HK-2 (cell line): ENCODE measurements at regions not wholly inside any gene's neighbourhood (a gene's known extent, or its start where the extent isn't known, plus 50 kb on each side); places are given as distances from the start of the nearest gene placed in this dataset.

Experiments used
- DNase-seq: peaks from one replicate; pipeline ENCODE4 v3.0.0-alpha.2; 2018; ENCODE audit not compliant: unreplicated experiment

DNA sequence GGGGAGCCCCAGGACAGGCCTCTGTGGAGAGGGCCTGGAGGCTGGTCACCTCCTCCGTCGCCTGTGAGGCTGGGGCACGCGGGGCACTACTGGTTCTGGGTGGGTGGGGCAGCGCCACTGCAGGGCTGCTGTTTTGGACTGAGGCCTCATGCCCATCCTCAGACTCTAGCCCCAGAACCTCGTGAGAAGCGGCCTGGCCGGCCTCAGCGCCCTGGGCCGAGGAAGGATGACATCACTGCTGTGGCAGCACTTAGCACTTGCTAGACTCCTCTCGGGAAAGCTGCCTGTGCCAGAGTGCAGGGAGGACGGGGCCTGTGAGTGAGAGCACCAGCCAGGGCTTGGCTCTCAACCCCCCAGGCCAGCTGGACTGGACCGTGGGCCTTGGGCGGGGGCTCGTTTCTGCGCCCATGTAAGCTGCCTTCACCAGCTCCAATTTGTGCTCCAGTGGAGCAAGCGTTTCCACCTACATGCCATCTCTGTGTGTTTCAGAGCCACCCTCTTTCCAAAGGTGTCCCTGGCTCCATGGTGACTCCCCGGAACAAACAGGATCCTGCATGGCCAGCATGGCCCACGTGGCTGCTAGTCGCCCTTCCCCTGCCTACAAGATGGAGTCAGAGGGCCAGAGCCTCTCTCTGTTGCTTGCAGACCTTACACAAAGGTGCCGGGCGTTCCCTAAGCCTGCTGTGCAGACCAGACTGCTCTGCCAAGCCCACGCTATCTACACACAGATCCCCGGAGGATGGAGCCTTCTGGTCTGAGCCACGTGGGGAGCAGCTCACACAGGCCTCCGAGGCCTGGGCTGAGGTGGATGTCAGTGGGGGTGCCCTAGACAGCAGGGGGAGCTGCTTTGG is 102.9 kb downstream of the CTTN start:
- DNase-seq = no peak

DNA sequence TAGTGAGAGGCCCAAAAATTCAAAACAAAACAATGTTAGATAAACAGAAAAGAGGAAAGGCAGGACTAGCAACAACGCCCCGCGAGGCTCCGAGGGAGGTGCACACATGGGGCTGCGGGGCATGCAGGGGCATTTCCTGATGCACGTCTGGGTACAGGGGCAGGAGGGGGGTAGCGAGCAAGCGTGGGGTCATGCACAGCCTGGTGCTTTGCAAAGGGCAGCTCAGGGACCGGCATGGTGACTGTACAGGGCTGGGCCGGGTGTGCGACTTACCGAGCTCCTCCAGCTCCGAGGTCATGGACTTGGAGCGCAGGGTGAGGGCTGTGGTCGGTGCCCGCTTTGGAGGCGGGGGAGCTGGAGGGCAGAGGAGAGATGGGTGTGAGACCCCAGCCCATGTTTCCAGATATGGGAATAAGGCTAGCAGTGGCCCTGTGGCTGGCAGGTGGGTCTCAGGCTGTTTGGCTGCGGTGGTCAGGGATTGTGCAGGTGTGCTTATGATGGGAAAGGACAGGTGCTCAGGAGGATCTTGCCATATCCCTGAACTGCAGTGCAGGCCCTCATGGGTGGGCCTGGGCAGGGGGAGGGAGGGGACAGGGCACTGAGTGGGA is 103.7 kb downstream of the CTTN start:
- no peak for DNase-seq

DNA sequence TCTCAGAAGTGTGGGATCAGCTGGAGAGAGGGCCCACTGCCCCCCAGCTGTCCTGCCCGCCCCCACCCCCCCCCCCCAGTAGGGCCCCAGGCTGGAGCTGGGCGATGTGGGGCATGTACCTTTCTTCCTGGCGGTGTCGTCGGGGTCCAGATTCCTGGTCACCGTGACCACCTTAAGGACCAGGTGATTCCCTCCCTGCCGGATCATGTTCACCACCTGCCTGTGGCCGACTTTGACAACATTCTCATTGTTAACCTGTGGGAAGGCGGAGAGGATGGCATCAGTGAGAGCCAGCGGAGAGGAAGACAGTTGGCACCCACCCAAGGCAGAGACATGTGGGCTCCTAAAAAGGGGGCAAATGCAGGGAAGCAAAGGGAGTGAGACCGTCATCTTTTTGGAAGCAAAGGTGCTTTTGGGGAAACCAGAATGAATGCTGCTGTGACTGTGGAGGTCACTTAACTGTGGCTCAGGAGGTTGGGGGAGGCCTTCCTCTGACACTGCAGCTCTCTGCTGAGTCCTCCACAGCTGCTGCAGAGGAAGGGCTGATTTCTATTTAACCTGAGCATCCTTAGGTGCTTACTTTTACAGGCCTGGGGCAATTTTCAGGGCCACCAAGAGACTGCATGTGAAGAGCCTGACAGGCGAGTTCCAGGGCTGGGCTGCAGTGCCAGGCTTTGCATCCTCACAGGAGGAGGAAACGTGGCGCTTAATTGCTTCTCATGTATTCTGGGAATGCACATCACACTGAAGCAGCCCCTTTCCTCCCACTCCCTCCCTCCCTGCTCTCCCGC is 104.5 kb downstream of the CTTN start:
- no peak for DNase-seq

DNA sequence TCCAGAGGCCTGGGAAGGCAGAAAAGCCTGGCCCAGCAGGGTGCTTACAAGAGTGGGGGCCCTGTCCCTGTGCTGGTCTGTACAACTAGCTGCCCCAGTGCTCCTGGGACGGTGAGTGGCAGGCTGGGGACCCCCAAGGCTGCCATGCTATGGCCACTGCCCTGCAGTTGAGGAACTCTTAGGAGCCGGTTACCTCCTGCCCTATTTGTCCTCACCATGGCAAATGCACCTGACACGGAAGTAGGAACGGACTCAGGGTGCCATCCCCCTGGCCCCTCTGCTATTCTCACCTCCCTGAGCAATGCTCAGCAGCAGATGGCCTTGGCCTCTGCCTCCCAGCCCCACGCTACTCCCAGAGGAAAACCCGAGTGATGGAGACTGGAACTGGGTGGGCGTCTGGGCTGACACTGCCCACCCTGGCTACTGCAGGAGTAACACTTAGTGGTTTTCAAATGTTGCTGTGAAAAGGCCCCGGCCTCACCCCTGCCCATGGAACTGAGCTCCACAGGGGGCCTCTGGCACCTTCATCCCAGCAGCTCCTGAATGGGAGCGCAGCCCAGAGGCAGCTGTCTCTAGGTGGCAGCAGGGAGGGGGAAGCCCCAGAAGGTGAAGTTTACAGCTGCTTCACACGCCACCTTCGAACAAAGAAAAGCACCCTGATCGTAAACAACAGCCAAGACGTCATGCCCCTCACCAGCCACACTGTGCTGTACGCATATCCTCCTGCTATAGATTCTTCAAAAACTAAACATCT is 105.3 kb downstream of the CTTN start:
- no peak for DNase-seq

DNA sequence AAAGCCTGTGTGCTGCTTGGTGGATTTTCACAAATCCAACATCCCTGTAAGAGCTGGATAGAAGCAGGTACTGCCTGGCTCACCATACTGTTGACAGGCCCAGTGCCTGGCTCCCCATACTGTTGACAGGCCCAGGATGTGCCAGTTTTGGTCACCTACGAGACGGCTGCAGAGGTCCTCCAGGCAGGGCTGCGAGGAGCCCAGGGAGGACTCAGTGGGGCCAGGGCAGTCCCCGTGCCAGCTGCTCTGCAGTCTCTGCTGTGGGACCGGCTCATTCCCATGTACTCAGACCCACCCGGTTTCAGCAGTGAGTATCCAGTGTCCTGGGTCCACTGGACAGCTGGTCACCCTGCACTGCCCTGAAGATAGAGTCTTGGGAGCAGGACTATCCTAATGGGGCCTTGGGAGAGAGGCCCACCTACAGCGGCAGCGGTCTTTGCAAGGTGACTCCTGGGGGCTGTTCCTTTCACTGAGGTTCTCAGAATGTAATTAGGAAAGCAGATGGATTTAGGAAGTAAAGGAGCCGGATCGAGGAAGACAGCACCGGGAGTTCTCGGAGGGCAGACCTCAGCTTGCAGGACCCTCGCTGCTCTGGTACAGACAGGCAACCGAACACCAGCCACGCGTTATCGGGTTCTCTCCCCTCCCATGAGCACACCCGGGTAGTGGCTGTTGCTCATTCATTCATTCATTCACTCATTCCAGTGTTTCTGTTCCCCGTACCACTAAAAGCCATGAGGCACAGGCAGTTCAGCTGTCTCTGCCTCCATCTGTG is 106.1 kb downstream of the CTTN start:
- DNase-seq = no peak

DNA sequence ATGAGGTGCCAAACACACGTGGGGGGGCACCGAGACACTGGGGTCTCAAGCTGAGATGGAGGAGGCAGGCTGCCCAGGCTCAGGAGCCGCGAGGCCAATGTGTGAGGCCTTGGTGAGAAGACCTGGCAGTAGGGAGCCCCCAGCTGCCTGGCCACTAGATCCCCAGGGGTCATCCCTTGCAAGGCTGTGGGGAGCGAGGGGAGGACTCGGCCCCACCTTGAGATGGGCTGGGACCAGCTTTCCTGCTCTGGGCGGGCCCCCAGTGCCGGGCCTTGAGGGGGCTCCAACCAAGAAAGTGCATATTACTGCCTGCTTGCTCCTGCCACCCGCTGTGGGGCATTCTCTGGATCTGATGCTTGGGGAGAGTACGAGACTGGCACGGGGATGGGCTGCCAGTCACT is 107.0 kb downstream of the CTTN start:
- DNase-seq = no peak

DNA sequence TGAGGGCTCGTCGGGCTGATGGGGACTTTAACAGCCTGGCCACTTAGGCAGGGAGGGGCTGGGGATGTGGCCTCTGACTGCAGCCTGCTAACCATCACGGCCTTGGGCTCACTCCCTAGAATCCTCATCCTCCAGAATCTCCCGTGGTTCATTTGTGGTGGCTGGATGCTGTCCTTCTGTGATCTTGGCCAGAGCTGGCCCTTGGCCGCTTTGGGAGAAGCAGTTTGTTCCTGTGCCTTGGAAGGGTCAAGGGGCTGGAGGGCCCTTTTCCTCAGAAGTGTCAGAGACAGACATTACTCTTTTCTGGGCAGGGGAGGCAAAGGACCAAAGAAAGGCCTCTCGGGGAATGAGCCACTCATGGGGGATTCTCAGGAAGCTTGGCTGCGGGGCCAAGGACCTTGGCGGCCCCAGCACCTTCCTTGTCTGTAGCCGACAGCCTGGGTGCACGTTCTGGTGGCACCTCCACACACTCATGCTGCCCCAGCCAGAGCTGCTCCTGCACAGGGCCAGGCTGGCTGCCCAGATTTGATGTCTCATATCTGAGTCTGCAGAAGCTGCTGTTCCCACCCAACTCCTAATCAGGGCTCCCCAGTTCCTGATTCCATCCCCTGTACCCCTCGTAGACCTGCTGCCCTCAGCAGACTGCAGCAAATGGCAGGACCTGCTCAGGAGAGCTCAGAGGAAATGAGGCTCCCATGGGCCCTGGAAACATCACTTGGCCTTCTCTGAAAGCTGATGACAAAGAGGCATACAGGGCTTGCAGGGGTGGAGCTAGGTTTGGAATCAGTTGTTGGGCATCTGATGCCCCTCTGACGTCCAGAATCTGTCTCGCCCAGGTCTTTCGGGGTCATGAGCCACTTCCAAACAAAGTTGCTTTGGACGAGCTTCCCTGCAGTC is 107.7 kb downstream of the CTTN start:
- no peak for DNase-seq

DNA sequence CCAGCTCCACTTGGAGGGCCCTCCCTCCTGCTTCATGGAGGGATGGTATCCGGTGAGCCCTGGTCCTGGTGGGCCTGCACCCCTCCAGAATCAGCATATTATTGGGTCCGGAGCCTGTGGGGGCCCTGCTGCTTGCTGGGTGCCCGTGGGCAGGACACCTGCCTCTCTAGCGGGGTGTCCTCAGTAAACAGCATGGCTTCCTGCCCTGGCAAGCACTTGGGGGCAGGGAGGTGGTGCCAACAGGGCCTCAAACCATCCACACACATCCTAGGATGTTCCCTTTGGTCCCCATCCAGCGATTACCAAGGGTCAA is 108.3 kb downstream of the CTTN start:
- no peak for DNase-seq

DNA sequence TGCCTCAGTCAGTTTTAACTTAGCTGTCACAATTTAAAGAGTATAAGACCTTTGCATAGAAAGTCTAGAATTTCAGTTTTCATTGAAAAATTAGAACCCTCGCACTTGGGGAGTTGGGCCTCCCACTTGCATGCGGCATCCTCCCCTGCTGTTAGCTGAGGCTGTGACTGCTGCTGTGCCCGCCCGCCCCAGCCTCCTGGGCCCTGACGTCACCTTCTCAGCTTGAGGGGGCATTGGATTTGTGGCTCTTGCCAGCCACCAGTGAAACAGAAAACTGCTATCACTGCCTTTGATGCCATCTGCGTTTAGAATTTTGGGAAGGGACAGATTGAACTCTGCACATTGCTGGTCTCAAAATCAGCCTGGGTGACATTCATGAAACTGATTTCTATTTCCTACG is 108.7 kb downstream of the CTTN start:
- DNase-seq = no peak

DNA sequence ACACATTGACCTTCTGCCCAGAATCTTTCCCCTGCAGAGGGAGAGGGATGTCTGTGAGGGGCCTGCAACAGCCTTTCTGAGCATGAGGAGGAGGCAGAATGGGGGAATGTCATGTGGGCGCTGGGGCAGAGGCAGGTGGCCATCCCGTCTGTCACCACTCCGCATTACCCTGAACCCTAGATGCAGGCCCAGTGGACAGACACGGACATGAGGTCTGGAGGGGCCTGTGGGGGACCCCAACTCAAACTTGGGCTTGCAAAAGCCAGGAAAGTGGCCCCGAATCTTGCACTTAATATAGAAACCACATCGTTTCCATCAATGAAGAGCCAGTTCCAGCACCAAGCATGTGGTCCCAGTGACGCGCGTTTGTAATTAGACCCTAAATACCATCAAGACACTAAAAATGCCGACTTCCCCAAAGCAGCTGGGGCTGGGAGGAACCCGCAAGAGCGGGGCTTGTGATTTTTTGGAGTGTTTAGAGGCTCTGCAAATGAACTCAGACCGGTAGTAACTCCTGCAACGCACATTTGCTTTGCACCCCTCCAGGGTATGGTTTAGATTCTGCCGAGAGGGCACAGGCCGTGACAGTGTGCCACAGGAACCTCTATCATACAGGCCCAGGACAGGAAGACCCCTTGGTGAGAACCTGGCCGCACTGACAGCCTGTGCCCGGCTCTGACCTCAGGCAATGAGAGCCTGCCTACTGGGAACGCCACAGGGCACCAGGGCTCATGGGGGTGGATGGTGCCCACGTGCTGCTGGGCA is 109.3 kb downstream of the CTTN start:
- no peak for DNase-seq

DNA sequence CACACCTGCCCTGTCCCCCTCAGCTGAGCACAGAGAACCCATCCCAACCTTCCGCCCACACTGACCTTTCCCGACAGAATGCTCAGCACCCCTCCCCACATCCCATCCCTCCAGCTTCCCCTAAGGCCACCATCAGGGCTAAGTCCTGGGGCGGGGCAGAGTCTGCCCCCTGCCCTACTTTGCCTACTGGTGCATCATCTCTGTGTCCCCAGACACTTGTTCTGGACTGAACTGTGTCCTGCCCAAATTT is 109.8 kb downstream of the CTTN start:
- DNase-seq = no peak

DNA sequence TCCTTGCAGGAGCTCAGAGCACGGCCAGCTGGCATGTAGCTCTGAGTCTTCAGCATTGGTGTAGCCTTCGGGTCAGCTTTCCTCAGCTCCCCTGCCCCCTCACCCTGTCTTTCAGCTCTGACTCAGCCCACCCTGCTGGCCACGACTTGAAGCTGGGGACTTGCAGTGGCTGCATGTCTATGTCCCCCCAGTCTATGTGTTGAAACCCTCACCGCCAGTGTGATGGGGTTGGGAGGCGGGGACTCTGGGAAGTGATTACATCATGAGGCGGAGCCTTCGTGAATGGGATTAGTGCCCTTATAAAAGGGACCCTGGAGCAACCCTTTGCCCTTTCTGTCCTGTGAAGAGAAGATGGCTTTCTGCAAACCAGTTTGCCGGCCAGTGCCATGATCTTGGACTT is 111.1 kb downstream of the CTTN start:
- DNase-seq = no peak

DNA sequence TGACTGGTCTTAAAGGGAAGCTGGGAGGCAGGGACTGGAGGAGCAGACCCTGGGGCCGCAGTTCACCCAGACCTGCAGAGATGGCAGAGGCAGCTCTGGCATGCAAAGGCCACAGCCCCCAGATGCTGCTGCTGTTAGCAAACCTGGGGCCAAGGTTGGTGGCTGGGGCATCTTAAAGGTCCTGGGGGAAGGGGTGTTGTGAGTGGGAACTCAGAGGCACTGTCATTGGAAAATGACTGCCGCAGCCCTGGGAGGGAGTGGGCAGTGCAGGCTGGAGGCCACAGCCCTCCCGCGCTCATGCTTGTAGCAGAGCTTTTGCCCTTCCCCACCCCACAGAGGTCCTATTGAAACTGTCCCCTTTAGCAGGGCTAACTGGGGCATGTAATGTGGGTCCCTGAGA is 111.8 kb downstream of the CTTN start:
- DNase-seq = no peak

DNA sequence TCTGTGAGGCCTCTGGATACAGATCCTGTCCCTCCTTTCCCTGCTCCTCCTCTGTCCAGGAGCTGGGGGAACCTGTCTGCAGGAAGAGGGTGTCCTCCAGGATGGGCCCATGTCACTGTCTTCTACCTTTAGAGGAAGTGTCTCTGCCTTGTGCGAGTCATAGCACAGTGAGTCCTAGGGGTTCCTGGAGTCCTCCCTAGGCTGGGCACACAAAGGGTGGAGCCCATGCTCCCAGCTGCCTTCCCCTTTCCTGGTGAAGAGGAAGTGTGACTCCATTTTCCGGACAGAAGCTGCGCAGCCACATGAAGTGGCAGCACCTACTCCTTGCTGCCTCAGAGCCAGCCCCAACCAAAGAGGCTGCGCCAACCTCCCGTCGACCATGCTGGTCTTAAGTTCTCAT is 112.2 kb downstream of the CTTN start:
- no peak for DNase-seq

DNA sequence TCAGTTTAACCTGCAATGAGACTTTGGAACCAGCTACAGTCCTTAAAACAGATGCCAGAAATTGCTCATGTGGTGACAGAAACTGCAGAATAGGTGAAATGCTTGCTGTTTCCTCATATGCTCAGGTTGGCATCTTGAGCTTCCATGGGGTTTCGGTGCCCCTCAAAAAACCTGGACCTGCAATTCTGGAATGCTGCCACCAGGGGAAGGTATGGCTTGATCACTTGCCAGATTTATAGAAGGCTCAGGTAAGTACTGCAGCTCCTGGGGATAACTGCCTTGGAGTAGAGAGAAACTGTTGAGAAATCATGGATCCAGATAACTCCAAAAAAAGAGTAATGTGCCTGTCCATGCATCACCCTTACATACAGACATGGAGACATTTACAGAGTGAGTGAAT is 113.0 kb downstream of the CTTN start:
- no peak for DNase-seq

DNA sequence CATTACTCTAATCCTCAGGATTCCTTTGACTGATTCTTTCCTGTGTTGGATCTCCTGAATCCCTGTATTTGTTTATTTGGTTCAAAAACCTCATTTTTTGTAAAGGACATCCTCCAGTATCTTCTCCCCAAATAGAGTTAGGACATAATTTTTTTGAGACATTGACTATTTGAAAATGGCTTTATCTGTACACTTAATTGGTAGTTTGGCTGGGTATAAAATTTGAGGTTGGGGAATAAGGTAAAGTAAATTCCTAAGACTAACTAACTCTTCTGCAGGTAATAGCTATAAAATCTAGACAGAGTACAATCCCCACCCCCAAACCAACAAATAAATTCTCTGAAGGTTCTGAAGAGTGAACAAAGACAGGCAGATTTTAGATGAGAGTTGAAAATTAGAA is 114.4 kb downstream of the CTTN start:
- no peak for DNase-seq

DNA sequence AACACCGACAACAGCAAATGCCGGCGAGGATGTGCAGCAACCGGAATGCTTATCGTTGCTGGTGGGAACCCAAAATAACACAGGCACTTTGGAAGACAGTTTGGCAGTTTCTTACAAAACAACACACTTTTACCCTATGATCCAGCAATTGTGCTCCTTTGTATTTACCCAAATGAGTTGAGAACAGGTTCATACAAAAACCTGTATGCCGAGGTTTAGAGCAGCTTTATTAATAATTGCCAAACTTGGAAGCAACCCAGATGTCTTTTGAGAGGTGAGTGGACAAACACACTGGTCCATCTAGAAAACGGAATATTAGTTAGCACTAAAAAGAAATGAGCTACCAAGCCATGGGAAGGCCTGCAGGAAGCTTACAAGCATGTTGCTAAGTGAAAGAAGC is 118.9 kb downstream of the CTTN start:
- DNase-seq = no peak

DNA sequence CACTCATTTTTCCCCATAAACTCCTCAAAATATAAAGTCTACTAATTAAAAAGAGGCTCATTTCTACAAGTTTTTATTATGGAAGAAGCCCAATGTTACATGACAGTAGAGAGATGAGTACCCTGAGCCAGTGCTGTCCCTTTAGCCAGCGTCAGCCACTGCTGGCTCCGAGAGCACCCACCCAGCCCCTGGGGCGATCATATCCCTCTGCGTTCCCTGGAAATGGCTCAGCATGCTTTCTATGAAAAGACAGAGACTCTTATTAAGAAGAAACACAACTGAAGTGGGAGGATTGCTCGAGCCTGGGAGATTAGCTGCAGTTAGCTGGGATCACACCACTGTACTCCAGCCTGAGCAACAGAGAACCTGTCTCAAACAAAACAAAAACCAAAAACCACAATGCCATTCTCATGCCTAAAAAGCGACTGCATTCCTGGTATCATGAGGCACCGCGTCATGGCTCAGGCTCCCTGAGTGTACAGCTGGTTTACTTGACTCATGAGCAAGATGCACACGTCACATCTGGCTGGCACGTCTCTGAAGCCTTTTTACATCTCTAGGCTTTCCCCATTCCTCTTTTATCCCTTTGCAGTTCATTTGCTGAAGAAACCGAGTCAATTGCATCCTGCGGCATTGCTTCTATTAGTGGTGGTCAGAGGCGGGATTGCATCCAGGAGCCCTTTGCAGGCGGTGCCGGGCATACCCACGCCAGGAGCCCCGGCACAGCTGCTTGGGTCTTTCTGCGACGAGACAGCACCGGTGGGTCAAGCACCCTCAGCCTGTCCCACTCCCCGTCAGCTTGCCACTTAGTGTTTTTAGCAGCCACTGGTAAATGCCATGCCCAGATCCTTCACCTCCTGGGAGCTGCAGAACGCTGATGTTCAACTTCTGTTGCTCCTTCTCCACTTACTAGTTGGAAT is 119.9 kb downstream of the CTTN start:
- DNase-seq = no peak

DNA sequence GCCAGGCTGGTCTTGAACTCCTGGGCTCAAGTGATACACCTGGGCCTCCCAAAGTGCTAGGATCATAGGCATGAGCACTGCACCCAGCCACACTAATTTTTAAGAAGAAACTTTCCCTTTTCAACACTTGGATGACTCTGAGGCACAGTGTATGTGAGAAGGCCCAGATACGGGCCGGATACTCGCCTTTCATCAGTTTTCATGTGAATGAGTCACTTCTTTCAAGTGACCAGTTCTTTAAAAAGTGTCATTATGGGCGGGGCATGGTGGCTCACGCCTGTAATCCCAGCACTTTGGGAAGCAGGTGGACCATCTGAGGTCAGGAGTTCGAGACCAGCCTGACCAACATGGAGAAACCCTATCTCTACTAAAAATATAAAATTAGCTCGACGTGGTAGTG is 120.8 kb downstream of the CTTN start:
- no peak for DNase-seq
